ENCODE measurements at regions not wholly inside any gene's neighbourhood (a gene's known extent, or its start where the extent isn't known, plus 50 kb on each side); places are given as distances from the start of the nearest gene placed in this dataset.
A peak's percentile ranks its signal among the peaks of the same experiment; 100 is the strongest.

DNA sequence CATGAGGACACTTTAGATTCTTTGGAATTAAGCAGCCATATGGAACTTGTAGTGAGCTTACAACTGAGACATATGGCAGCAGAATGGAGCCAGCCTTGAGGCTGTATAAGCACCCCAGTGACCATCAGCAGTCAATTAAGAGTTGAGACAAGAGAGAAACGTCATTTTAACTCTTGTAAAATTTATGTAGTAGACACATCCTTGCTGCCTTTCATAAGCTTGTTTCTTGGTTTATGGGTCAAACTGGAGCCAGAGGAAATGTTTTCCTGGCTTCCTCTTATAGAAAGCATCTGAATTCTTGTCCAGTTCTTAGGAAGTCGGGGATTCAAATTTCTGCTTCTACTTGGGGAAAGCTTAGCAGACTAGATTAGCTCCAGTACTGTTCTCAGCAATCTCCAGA, 745.1 kb upstream of the MARCKS start:
- no peak for DNase-seq

DNA sequence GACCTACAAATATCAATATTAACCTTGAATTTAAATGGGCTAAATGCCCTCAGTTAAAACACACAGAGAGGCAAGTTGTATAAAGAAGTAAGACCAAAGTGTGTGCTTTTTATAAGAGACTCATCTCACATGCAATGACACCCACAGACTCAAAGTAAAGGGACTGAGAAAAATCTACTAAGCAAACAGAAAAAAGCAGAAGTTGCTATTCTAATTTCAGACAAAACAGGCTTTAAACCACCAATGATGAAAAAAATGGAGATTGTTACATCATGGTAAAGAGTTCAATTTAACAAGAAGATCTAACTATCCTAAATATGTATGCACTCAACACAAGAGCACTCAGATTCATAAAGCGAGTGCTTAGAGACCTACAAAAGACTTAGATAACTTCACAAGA, 741.9 kb upstream of the MARCKS start:
- DNase-seq, result no peak

DNA sequence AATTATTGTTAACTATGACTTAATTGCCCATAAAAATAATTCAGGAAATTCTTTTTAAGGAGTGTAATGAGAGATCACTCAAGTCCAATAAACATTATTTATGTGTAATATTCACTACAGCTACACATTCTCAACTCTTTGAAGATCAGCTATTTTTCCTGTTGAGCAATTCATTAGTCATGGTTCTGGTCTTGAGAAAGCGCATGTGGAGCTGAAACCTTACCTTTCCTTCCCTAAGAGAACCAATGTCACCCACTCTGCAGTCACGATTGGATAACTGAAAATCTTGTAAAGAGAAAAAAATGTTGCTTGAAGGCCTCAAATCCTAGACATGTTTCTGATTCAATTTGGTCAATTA, 736.9 kb upstream of the MARCKS start:
- peak; percentile 96 for DNase-seq

DNA sequence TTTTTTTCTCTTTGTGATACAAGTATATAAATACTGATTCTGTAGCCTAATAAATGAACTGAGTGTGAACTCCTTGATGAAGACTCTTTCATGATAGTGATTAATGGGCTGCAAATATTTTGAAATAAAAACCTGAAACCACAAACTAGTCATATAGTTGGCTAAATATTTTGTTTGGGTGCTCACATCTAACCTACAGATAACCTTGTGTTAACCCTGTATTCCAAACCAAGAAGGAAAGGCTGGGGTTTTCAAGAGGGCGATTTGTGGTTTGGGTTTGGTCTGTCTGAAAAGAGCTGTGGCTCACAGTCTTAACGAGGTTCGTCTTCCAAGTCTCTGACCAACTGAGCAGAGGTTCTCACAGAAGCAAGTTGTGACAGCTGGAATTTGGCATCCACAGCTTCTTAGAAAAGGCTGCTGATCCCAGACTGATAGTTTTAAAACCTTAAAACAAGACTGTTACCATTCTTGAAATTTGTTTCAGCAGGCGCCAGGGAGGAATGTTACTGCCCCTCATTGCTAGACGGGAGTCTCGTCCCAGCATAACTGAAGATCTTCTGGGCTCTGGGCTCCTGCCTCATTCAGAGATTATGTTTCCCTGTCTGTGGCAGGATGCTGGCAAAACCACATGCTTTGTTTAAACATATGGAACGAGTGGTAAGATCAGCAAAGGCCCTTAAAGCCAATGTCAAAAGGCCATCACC, 736.4 kb upstream of the MARCKS start:
- peak; percentile 78 for DNase-seq

DNA sequence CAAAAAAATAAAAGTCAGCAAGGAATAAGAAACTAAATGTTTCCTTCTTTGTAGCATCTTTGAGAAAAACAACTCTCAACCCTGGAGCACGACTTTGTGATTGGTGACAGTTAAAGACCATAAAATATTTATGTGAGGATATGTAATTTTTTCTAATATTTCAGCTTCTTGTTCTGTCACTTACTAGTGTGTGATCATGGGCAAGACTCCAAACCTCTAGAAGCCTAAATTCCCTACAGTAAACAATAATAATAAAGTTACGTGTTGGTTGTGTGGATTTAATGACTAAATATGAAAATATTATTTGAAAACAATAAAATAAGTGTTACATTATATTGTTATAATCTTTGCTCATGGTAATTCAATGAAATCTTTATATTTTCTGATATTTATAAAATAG, 735.6 kb upstream of the MARCKS start:
- no peak for DNase-seq

DNA sequence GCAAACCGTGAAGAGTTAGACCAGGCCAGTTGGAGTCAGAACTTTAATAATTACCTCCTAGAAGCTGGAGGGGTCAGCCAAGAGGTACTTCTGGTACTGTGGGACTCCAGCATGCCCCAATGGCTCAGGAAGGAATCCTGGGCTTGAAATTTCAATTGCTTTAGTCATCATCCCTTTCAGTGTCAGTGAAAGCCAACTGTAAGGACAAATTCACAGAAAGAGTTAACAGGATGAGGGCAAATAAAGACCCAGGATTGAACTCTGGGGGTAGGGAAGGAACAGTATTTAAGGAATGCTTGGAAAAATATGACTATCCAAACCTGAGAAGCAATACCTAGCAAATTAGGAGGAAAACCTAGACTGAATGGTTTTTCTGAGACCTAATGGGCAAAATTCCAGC, 735.1 kb upstream of the MARCKS start:
- DNase-seq, result peak; percentile 92

DNA sequence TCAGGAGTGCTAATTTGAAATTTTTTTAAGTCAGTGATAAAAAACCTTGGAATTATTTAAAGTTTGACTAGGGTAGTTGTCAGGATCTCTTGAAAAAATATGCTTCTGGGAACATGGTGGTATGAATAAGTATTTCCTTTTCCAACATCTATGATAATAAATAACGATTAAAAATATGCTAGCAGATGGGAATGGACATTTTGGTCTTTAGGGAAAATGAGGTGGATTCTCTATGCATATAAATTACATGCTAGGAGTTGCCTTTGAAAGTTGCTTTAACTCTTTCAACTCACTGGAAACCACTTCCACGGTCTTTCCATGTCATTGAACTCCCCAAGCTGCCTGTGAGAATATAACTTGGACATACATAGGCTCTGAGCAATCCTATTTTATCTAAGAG, 731.5 kb upstream of the MARCKS start:
- no peak for DNase-seq

DNA sequence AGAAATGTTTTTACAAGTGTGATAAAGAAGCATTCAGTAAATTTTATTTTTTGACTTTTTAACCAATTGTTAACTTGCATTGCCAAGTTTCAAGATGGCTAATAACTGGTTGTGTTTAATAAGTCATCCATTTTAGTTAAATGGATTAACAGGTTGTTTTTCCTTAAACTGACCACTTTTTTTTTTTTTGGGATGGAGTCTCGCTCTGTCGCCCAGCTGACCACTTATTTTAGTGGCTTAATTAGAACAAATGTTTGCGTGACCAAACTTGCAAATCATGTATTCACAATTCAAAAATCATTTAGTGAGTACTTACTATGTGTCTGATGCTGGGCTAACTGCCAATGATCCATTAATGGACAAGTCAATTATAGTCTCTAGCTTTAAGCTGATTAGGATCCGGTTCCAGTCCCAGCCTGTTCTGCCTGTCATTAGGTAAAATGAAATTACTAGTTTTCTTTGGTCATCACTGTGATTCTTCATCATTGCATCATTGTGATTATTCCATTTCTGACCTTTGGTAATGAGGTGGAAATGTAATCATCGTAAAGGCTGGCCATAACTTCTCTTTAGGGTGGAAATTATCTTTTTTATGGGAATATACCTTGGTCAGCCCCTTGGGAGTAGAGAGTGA, 729.2 kb upstream of the MARCKS start:
- no peak for DNase-seq

DNA sequence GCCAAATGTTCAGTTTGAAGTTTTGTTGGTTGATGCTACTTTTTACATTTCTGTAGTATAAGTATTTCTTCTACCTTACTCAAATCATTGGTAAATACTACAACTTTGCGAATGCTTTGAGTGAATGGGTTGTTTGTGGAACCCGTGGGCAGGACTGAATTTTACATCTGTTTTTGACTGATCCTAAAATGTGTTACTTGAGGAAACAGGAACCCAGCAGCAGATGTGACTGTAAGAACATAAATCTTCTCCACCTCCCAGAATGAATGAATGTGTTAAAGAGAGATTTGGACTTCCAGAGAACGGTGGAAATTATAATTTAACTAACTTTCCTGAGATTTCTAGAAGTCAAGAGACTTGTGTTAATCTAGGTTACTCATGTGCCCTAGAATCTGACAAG, 728.5 kb upstream of the MARCKS start:
- no peak for DNase-seq

DNA sequence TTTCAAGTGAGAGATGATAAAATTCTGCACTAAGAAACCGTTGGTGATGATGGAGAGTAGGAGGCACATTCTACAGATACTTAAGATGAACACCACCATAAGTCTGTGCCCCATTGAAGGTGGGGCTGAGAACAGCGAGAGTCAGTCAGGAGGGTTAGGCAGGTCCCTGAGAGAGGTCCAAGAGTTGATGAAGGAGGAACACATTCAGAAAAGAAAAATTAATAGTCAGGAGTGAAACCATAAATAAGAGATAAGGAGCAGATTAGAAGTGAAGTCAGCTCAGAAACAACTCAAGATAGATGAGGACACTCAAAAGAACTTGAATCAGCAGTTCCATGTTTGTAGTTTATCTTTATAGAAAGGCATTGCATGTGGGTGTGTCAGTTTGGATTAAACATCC, 727.2 kb upstream of the MARCKS start:
- no peak for DNase-seq

DNA sequence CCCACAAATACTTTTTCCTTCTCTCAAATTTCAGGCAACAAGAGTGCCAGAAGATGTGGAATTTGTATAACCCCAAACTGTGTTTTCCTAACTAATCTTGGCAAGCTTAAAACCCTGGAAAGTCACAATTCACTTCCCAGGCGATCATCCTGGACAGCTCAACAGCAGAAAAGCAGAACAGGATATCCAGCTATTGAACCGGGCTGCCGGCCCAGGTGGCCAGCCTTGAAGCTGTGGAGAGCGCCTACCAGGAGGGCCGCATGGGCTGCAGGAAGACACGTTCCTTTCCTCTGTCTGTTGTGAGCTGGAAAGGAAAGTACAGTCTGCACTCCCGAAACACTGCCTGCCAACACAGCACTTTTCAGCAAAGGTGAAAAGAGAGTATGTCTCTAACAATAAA, 719.7 kb upstream of the MARCKS start:
- no peak for DNase-seq

DNA sequence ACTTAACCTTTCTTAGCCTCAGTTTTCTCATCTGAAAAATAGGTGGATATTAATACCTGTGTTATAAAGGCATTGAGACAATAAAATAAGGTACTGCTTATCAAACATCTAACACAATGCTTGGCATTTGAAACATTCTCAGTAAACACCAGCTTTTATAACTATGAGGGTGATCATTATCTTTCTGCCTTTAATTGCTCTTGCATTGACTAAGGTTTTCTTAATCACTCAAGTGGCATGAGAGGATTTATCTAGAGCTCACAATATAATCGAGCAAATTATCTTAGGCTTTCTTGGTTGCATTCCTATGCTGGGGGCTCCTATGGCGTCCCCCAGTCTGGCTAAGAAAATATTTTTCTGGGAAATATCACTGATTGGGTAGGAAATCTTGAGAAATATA, 716.4 kb upstream of the MARCKS start:
- no peak for DNase-seq

DNA sequence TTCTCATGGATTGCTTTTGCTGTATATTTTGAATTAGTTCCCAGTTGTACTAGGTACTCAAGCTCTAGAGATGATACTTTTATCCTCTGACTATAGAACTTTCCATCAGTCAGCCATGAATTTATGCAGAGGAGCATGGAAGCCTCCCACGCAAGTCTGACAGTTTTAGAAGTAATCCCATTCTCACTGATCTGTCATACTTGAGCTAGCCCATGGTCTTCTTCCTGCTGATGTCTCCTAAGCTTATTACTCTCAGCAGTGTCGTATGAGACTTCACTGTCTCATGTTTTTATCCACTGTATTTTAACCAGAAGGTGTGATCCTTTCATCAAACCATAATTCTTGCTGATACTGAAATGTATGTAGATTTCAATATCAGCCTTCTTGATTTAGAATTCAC, 715.2 kb upstream of the MARCKS start:
- no peak for DNase-seq

DNA sequence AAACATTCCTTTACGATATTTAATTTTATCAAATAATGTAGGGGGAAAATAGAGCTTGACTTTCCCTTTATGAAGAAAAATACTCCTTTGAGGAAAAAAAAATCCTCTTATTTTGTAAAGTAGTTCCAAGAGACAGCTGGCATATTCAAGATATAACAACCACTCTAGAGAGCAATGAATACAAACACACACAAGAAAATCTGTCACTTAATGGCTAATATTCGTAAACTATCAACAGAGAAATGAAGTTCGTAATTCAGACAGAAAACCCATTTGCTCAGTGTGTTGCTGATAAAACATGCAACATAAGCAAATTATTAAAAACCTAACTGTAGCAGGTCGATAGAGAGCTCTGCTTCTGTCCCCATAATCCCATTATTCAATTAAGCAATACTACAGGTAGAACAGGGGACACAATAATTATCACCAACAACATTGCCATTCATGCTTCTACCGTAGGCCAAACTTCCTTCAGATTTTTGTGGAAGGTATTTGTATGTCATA, 714.4 kb upstream of the MARCKS start:
- DNase-seq, result no peak

DNA sequence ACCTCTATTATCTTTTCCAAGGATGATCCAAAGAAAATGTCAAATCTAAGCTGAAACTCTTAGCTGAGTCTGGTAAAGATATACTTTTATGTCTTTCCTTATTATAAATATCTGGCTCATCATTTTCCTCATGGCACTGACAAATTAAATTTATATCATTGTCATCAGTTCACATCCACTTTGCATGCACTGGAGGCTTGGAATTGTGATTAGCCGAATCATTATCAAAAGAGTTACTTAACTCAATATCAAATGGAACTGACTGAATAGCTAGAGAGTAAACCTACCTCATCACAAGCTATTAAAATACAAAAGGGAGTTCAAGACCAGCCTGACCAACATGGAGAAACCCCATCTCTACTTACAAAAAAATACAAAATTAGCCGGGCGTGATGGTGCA, 713.9 kb upstream of the MARCKS start:
- no peak for DNase-seq

DNA sequence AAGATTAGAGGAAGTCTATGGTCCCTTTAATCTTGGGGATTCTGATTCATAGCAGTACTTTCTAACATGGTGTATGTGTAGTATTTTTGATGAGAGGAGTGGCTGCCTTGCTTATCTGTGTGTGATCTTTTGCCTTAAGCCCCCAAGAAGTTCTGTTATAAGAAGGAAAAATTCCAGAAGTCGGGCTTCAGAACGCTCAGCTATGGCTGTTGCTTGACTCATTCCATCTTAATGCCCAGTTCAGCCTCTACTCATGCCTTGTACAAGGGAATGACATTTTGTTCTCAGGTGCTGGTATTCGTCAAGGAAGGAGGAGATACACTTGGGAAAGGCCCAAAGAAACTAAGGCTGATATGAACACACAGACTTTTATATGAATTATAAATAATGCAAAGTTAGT, 713.0 kb upstream of the MARCKS start:
- no peak for DNase-seq

DNA sequence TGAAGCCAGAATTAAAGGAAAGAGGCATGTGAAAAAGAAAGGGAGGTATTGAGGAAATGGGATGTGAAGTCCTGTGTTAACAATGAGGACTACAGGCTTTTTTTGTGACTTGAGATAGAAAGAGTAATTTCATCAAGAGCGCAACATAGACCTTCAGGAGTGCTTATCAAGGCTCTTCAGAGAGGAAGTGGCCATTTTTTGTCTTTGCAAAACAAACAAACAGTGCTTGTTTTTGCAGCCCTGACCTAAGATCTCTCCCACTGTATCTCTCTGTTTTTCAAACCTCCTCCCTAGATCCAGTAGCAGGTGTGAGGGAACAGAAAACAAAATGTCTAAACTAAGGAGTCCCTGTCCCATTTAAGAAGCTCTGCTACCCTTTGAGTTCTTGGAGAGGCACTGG, 710.3 kb upstream of the MARCKS start:
- no peak for DNase-seq

DNA sequence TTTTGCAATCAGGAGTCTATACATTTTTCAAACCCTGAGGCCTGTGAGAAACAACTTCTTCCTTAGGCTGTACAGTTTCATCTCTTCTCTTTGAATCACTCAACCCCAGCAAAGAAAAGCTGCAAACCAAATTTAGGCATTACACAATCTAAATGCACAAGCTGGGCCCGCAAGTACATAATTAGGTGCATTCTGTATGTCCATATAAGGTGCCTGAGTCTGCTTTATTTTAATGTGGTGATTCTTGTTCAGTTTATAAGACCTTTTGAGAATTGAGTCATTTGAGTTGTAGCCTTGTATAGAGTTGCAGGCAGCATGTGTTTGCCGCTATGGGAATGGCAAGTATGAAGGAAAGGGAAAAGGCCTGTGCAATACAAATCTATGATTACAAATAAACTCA, 709.6 kb upstream of the MARCKS start:
- DNase-seq, result peak; percentile 41

DNA sequence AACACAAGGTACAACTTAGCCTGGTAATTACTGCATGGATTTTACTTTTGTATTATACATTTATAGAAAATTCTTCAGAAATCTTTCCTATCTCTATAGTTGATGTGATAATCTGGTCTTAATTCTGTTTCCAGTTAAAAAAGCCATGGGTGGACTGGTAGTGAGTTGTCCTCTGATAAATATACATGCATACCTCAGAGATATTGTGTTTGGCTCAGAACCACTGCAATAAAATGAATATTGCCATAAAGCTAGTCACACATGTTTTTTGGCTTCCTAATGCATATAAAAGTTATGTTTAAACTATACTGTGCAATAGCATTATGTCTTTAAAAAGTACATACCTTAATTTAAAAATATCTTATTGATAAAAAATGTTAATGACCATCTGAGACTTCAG, 708.6 kb upstream of the MARCKS start:
- DNase-seq, result no peak

DNA sequence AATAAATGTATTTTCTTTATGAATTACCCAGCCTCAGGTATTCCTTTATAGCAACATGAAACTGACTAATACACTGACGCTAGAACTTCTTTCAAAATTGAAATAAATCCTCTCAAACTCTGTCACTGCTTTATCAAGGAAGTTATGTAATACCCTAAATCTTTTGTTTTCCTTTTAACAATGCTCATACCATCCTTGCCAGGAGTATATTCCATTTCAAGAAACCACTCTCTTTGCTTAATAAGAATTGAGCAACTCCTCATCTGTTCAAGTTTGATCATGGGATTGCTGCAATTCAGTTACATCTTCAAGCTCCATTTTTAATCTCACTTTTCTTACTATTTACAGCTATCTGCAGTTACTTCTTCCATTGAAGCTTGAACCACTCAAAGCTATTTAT, 707.6 kb upstream of the MARCKS start:
- no peak for DNase-seq

DNA sequence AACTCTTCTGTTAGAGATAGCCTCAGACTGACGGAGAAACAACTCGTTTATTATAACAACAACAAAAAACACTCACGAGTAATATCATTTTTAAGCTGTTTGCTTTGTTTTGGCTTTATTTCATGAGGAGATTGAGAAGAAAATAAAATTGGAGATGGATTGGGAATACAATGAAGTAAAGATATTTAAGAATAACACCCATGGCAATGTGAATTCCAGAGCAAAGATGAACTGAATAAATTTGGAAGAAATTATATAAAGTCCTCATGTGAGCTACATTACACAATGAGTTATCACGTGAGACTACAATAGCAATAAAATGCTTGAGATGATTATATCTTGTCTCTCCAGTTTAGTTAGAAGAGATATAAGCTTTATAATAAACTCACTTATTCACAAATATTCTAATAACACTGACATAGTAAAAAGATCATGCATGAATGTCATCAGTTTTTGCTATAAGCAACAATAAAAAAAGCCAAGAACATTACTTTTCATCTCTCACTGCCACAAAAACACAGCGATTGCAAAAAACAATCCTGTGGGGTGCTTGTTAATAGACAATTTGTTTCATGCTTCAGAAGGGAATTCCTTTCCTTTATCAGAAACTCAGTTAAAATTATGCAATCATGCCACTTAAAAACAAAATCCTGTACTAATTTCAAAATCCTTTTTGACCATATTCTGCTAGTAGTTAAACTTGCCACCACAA, 696.7 kb upstream of the MARCKS start:
- no peak for DNase-seq

DNA sequence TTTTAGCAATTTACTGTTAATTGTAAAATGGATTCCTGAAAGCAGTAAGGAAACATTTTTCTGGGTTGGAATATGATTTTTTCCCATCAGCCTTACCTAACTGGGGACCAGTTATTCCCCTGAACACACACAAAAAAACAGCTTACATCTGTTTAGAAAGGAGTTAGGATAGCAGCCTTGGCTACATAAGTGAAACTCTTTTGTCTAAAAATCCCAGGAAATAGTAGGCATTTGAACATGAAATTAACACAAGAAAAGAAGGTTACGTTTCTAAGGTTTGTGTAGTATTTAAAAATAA, 696.2 kb upstream of the MARCKS start:
- DNase-seq, result no peak

DNA sequence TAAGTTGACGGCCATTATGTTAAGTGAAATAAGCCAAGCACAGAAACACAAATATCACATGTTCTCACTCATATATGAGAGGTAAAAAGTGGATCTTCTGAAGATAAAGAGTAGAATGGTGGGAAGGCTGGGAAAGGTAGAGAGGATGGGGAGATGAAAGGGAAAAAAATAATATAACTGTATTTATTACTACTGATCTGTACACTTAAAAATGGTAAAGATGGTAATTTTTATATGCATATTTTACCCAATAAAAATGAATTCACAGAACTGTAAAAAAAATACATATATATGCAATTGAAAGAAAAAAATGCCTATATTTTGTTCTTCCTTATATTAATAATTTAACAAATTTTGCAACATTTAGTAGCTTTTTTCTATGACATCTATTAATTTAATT, 694.4 kb upstream of the MARCKS start:
- no peak for DNase-seq

DNA sequence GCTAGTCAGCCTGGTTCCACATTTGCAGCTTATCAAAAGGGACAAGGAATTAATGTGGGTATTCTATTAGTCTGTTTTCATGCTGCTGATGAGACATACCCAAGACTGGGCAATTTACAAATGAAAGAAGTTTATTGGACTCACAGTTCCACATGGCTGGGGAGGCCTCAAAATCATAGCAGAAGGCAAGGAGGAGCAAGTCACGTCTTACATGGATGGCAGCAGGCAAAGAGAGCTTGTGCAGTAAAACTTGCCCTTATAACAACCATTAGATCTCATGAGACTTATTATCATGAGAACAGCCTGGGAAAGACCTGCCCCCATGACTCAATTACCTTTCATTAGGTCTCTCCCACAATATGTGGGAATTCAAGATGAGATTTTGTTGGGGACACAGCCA, 689.1 kb upstream of the MARCKS start:
- no peak for DNase-seq

DNA sequence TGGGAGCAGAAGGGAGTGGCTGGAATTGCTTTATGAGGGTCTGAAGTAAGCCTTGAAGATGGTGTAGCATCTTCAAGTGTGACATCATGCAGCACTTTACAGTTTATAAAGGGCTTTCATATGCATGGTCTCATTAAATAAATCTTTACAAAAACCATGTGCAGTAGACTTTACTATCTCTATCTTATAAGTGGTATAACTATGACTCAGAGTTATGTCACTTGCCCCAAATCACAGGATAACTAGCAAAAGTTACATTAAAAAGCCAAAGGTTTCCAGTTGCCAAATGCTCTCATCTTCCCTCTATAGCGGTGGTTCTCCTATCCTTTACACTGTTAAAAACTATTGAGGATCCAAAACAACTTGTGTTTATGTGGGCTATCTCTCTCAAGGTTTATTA, 687.7 kb upstream of the MARCKS start:
- peak; percentile 64 for DNase-seq

Data from HCEC 1CT (cell line).